ENCODE measurements at regions not wholly inside any gene's neighbourhood (a gene's known extent, or its start where the extent isn't known, plus 50 kb on each side); places are given as distances from the start of the nearest gene placed in this dataset.
"Not testable (repeated sequence)": the region's sequence is repeated elsewhere in the genome, so short reads cannot be mapped to it uniquely, and the experiment has no call there.

GRCh38 chr4:26048950-26049349 is 134.9 kb downstream of the SMIM20 start:
- DNase-seq = no peak

DNA sequence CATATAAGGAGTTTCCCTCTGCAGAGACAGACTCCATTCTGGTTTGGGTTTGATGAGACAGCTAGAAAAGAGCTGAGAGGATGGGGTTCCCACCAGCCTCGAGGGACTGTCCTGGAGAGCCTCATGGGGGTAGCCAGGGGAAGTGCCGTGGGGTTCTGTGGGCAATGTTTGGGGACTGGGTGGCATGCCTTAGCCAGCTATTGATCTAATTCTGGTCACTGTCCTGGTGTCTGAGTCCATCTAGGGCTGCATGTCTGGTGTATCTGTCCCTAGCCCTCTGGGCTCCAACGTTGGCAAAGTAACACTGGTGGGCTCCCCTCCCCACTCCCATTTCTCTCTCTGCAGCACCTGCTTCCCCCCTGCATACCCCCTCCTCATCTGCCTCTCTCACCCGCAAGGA is 135.4 kb downstream of the SMIM20 start:
- no peak for DNase-seq

GRCh38 chr4:26050212-26050643 is 136.2 kb downstream of the SMIM20 start:
- DNase-seq = peak; percentile 33

GRCh38 chr4:26050671-26051070 is 136.7 kb downstream of the SMIM20 start:
- DNase-seq = no peak

DNA sequence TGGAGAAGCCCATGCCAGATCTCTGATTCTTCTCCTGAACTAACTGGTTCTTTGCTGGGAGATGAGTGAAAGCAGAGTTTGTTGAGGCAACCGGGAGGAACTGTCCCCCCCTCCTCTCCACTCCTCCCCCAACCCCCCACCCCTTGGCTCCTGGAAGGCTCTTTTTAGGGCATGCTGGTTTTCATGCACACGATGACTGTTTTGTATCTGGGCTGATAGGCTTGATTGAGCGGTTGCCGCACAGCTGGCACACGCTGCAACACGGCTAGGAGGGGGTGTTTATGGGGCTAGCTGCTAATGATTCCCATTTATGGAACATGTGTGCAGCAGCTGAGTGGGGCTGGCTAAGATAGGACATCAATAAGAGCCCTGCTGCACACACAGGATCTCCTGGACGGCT is 137.2 kb downstream of the SMIM20 start:
- no peak for DNase-seq

DNA sequence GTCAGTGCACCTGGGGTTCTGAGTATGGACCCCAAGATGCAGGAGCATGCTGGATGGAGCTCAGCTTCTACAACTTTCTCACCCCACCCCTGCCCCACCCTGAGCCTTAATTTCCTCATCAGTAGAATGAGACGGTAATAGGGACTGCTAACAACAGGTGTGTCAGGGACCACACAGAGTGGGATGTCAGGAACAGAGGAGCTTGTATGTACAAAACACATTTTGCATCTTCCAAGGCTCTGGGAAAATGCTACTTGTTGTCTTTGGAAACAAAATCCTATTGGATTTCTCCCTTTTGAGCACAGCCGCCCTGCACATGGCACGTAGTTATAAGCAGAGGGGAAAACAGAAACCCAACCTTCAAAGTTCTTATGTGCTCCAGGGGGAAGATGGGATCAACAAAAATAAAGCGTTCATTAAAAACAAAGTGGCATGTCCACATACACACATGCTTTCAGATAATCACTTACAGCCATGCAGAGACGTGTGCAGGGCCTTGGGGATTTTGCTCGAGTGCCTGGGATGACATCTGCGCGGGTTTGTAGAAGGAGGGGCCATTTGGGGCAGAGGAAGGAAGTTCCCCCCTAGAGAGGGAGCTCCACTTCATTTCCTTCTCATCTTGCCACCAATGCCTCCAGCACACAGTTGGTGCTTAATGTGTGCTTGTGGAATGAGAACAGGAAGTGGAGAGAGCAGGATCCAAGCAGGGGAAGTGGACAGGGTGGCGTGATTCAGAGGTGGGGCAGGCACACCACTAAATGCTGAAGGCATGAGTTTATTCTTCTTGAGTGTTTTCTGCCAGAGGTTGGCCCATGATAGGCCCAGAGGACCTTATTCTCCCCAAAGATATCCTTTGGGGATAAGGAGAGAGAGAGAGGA is 138.9 kb downstream of the SMIM20 start:
- no peak for DNase-seq

DNA sequence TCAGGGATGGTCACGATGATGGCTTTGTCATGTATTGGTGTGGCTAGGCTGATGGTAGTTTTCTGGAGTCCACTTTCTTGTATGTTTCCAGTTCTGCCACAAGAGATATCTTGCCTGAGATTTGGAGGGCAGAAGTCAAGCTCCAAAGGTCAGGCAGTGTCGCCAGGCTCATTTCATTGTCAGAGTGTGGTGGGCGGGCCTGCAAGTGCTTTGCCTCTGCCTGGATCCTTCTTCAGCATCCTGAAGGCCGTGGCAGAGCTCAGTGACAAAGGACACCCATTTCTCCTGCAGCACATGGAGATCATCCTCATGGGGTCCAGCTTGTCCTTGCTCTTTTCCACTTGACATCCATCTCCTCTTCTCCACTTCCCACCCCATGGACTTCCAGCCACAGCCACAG is 139.7 kb downstream of the SMIM20 start:
- no peak for DNase-seq

DNA sequence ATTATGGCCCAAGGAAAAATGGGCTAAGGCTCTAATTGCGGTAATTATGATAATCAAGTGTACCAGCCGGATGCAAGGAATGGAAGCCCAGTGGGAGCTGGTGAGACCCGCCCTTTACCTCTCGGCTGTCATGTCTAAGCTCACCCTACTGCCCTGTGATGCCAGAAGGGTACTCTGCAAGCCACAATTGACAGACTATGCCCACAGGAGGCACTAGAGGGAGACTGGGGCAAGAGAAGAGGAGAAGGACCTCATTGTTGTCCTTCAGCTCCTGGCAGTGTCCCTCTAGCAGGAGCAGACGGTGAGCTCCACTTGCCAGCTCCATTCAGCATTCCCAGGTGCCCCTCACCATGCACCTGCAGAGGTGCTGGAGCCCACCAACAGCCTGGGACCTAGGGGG is 141.8 kb downstream of the SMIM20 start:
- DNase-seq = no peak

DNA sequence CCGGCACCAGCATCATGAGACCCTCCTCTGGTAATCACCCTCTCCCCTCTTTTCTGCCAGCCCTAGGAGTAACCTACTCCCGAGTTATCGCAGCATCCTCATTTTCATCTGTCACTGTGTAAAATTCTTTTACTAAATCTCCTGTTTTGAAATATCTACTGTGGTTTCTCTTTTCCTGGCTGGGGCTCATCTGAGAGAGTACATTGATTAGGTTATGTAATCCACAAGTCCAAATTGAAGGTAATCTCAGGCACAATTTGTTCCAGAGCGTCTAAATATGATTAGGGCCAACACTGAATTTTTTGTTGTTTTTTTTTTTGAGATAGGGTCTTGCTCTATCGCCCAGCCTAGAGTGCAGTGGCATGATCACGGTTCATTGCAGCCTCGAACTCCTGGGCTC is 142.4 kb downstream of the SMIM20 start:
- no peak for DNase-seq

GRCh38 chr4:26057839-26058238 is 143.8 kb downstream of the SMIM20 start:
- not testable (repeated sequence) for DNase-seq

GRCh38 chr4:26058537-26058936 is 144.5 kb downstream of the SMIM20 start:
- DNase-seq = no peak

DNA sequence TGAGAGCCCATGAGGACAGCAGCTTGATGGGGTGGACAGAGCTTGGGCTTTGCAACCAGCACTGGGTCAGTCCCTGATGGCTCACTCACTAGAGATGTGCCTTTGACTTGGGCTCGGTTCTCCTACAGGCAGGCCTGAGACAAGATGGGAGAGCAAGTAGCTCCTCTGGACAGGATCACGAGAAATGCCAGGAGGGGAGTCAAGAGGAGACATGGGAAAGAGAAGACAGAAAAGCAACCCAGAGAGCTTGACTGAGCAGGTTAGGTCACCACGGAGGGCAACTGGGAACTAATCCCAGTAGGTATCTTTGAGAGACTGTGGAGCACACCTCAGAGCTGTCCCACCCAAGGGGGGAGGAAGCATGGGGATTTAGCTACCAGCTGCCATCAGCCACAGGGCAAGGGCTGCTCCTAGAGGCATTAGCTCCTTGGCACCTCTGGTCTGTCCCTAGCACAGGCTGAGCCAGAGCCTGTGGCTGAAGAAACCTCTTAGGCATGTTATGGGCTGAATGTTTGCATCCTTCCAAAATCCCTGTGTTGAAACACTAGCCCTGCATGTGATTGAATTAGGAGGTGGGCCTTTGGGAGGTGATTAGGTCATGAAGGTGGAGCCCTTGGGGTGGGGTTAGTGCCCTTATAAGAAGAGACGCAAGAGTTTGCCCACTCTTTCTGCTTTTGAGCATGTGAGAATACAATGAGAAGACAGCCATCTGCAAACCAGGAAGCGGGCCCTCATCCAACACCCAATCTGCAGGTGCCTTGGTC is 145.6 kb downstream of the SMIM20 start:
- no peak for DNase-seq

- no peak for DNase-seq
Observed at GRCh38 chr4:26060286-26060685, 146.3 kb downstream of the SMIM20 start.

DNA sequence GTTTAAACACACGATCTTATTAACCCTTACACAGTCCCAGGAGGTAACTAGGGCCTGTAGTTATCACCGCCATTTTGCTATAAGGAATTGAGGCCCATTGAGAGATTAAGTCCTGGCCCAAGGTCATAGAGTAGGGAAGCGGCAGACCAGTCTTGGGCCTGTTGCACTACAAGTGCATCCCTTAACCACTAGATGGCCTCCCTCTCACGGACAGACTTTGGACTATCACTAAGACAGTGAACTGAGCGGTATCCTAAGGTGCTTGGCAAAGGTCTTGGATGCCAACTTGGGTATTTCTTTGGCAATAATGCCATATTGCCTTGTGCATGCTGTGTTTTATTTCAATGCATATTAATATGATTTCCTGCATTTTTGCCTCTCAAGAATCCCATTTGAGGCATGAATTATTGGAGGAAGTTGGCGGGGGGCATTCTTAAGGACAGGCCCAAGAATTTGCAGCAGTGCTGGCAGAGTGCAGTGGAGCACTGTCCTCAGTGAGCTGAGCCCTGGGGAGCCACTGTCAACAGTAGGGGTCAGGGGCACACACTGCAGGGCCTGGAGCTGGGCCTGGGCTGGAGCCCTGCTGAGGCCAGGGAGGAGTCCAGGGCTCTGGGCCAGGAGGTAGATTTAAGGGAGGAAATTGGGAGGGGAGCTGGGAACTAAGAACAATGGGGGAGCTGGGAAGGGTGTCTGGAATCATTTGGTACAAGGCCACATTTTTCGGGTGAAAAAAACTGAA is 147.4 kb downstream of the SMIM20 start:
- DNase-seq = peak; percentile 17

GRCh38 chr4:26062215-26062614 is 148.2 kb downstream of the SMIM20 start:
- no peak for DNase-seq

DNA sequence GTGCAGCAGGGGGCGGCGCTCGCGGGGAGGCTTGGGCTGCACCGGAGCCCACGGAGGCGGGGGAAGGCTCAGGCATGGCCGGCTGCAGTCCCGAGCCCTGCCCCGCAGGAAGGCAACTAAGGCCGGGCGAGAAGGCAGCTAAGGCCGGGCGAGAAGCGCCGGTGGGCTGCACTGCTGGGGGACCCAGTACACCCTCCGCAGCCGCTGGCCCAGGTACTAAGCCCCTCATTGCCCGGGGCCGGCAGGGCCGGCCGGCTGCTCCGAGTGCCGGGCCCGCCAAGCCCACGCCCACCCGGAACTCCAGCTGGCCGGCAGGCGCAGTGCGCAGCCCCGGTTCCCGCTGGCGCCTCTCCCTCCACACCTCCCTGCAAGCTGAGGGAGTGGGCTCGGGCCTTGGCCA is 150.0 kb downstream of the SMIM20 start:
- DNase-seq = not testable (repeated sequence)

DNA sequence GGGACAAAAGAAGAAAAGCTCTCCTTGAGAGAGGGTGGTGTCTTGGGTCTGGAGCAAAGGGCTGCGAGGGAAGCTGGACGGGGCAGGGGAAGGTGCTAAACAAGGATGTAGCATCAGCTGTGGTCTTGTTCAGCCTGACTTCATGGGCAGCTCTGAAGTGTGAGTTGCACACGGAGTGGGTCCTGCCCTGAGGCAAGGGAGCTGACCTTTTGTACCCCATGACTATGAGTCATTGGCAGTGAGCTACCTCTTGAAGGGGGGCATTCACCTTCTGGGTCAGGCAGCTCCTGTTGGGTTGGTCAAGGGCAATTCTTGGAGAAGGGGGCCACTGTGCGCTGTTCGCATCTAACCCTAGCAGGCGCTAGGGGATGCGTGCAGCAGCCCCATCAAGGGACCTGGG is 151.8 kb downstream of the SMIM20 start:
- DNase-seq = no peak

DNA sequence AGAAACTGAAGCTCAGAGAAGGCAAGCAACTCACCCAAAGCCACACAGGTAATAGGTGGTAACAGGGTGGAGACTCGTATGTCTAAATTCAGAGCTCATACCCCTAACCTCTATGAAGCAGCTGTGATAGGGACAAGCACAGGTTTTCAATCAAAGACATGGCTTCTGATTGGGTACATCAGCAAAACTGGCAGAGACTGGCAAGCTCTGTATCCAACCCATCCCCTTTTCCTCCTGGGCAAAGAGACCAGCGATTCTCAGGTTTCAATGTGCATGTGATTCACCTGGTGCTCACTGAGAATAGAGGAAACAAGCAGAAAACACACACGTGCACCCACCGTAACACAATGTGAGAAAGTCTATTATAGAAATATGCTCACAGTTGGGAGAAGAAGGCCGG is 153.0 kb downstream of the SMIM20 start:
- DNase-seq = no peak

DNA sequence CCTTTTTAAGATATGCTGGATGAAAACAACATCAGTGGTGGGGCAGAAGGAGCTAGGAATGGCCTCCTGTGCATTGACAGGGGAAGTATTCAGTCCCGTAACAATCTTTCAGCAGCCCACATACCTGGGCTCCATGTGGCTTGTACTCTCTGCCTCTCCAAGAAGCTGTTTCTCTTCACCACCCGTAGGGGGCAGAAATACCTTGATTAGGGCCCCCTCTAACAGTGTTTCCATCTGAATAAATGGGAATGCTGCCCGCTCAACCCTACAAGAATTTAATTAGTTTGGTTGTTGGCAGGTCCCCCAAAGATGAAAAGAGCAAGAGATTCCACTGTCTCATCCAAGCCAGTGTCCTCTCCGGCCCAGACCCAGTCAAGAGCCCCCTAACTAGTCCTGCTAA is 155.2 kb downstream of the SMIM20 start:
- no peak for DNase-seq

- DNase-seq = no peak
Observed at GRCh38 chr4:26071688-26072087, 157.7 kb downstream of the SMIM20 start.

DNA sequence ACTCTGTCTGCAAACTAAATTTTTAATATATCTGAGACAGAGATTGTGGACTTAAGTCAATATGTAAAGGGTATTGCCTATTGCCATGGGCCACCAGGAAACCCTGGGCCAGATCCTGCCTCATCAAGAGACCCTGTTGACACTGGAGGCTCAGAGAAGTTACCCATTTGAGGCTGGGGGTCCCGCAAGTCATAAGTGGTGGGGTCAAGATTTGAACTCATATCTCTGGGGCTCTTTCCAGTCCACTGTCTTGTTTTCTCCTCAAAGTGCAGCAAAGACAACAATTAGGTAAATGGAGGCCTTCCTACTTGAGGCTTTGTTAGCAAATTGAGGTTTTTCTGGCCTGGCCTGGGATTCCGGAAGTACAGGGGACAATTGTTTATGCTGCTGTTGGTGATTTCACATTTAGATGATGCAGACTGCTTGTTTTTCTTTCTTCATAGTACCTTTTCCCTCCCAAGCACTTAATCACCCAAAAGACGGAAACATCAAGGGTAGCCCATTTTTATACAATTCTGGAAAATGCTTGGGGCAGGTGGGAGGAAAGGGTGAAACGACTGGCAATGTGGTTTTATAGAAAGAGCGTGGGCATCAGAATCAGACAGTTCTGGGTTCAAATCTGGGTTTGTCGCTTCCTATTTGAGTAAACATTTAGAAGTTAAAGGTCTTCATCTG is 160.0 kb downstream of the SMIM20 start:
- no peak for DNase-seq

- peak; percentile 4 for DNase-seq
Observed at GRCh38 chr4:26074712-26075430, 160.9 kb downstream of the SMIM20 start.
